ENCODE measurements at regions not wholly inside any gene's neighbourhood (a gene's known extent, or its start where the extent isn't known, plus 50 kb on each side); places are given as distances from the start of the nearest gene placed in this dataset.

- Histone ChIP-seq H3K27me3 (no peaks in the 10 kb centered on the region), H3K4me3 (replicated peaks in 1 of 3) (no peak overlapping the region), H3K4me1 (peaks cover 8 to 18% of the 10 kb centered on the region in 2 donors), H3K9me3 (no peaks in the 10 kb centered on the region), H3K36me3 (no peaks in the 10 kb centered on the region), H3K27ac (no peak overlapping the region)
- TF ChIP-seq POLR2A (IDR thresholded peaks at IDR 0.05), result no peak
- TF ChIP-seq, protein P1, sequence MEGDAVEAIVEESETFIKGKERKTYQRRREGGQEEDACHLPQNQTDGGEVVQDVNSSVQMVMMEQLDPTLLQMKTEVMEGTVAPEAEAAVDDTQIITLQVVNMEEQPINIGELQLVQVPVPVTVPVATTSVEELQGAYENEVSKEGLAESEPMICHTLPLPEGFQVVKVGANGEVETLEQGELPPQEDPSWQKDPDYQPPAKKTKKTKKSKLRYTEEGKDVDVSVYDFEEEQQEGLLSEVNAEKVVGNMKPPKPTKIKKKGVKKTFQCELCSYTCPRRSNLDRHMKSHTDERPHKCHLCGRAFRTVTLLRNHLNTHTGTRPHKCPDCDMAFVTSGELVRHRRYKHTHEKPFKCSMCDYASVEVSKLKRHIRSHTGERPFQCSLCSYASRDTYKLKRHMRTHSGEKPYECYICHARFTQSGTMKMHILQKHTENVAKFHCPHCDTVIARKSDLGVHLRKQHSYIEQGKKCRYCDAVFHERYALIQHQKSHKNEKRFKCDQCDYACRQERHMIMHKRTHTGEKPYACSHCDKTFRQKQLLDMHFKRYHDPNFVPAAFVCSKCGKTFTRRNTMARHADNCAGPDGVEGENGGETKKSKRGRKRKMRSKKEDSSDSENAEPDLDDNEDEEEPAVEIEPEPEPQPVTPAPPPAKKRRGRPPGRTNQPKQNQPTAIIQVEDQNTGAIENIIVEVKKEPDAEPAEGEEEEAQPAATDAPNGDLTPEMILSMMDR (IDR thresholded peaks at IDR 0.05), result no peak
- peak; percentile 56 to 70 for DNase-seq
- intact Hi-C loops (cut with DNase I), result no loop called here
- 42 to 46% methylated on average over 4 of the region's 4 CpGs for WGBS, 2 donors
Observed at GRCh38 chr6:44733126-44733525, 345.6 kb downstream of the CDC5L start.

- no peak for TF ChIP-seq POLR2A (IDR thresholded peaks at IDR 0.05)
- TF ChIP-seq, protein P1 (IDR thresholded peaks at IDR 0.05), result no peak
- WGBS, 2 donors, result 71 to 73% methylated on average over 3 to 4 of the region's 4 CpGs
- no peak overlapping the region for H3K27ac ChIP-seq
Observed at GRCh38 chr6:44733868-44734267, 346.4 kb downstream of the CDC5L start.

GRCh38 chr6:44734886-44735629, 347.6 kb downstream of the CDC5L start:
- 87% methylated on average over 3 to 5 of the region's 5 CpGs for WGBS, 2 donors
- Histone ChIP-seq H3K9me3 (no peaks in the 10 kb centered on the region), H3K27me3 (no peaks in the 10 kb centered on the region), H3K27ac (no peak overlapping the region), H3K4me3 (replicated peaks in 1 of 3) (no peak overlapping the region), H3K4me1 (peaks cover 8 to 18% of the 10 kb centered on the region in 2 donors), H3K36me3 (no peaks in the 10 kb centered on the region)
- no peak for DNase-seq
- intact Hi-C loops (cut with DNase I), result no loop called here
- TF ChIP-seq, protein P1 (IDR thresholded peaks at IDR 0.05), result no peak
- no peak for TF ChIP-seq POLR2A (IDR thresholded peaks at IDR 0.05)

More at GRCh38 chr6:44733868-44734267, 346.4 kb downstream of the CDC5L start:
- Histone ChIP-seq H3K27me3 (no peaks in the 10 kb centered on the region), H3K36me3 (no peaks in the 10 kb centered on the region), H3K4me3 (replicated peaks in 1 of 3) (no peak overlapping the region), H3K9me3 (no peaks in the 10 kb centered on the region), H3K4me1 (peaks cover 8 to 18% of the 10 kb centered on the region in 2 donors)
- intact Hi-C loops (cut with DNase I), result no loop called here
- DNase-seq, result peak; percentile 20 to 36

DNA sequence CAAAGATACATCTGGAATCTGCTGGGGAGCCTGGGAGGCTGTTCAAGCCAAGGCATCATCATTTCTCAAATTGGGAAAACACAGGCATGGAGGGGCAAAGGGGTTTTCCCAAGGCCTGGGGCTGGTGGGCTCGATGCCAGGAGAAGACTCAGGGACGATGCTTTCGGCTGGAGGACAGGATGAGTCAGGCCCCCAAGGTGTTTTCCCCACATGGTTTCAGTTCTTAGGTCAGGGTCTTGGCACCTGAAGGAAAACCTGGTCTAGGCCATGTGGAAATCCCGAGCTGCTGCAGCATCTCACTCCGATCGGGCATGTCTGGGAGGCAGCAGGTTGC, 348.1 kb downstream of the CDC5L start:
- DNase-seq, result no peak
- intact Hi-C loops (cut with DNase I), result no loop called here

DNA sequence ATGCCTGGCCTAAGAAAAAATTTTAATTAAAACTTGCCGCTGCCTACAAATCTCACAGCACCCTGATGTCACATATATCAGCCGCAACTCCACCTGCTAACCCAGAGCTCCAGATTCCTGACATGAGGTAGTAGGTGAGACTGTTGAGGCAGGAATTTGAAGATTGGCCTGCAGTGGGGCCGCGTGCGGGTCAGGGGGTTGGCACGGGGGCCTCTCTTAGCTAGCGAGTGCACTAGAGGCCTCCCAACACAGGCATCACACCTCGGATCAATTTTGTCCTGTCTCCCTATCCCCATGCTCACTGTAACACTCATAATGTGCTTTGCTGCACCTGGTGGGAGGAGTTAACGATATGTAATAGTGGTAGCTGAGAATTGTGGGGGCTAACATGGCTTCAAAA, 349.8 kb downstream of the CDC5L start:
- 89 to 92% methylated on average over 9 of the region's 9 CpGs for WGBS, 2 donors
- no peak overlapping the region for H3K27ac ChIP-seq
- H3K27me3 ChIP-seq, result no peaks in the 10 kb centered on the region
- peaks cover 8 to 14% of the 10 kb centered on the region in 2 donors for H3K4me1 ChIP-seq
- TF ChIP-seq POLR2A (IDR thresholded peaks at IDR 0.05), result no peak
- H3K36me3 ChIP-seq, result no peaks in the 10 kb centered on the region
- no peaks in the 10 kb centered on the region for H3K9me3 ChIP-seq
- no peak for DNase-seq
- no peak overlapping the region for H3K4me3 ChIP-seq (replicated peaks in 1 of 3)
- intact Hi-C loops (cut with DNase I), result no loop called here

More for the DNA sequence above, 348.1 kb downstream of the CDC5L start:
- Histone ChIP-seq H3K9me3 (no peaks in the 10 kb centered on the region), H3K4me3 (replicated peaks in 1 of 3) (no peak overlapping the region), H3K27ac (no peak overlapping the region), H3K36me3 (no peaks in the 10 kb centered on the region), H3K27me3 (no peaks in the 10 kb centered on the region), H3K4me1 (peaks cover 8 to 18% of the 10 kb centered on the region in 2 donors)
- no peak for TF ChIP-seq POLR2A (IDR thresholded peaks at IDR 0.05)
- TF ChIP-seq, protein P1 (IDR thresholded peaks at IDR 0.05), result no peak
- 69 to 76% methylated on average over 6 of the region's 6 CpGs for WGBS, 2 donors
